GM21367 (cell line): ENCODE measurements at regions not wholly inside any gene's neighbourhood (a gene's known extent, or its start where the extent isn't known, plus 50 kb on each side); places are given as distances from the start of the nearest gene placed in this dataset.
"Not testable (repeated sequence)": the region's sequence is repeated elsewhere in the genome, so short reads cannot be mapped to it uniquely, and the experiment has no call there.

Experiments
- ATAC-seq: cut with Tn5 transposase; IDR thresholded peaks from one replicate; pipeline ENCODE4 v1.9.1; 2021; ENCODE audit not compliant: unreplicated experiment

DNA sequence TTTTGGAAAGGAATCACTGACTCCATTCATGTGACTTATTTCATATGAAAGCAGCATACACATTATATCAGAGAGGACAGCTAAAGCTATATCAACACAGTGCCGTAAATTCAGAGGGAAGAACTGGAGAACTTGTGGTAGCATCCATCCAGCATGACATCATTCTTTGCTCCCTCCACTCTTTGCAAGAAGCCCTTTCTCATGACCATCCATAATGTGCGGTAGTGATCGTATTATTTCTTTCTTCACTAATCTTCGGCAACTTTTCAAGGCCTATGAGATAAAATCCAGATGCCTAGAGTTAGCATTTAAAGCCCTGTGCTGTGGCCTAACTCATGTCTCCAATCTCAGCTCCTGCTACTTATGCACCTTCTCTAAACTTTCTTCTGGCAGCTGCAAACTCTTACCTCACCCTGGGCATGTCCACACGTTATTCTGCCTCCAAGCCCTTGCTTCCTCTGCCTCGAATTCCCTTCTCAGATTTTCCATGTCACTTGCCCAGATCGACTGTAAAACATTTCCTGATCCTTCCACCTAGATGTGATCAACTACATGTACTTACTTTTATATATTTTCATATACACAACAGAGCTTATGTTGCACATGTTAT is 307.3 kb upstream of the SGCD start:
- ATAC-seq, result no peak

DNA sequence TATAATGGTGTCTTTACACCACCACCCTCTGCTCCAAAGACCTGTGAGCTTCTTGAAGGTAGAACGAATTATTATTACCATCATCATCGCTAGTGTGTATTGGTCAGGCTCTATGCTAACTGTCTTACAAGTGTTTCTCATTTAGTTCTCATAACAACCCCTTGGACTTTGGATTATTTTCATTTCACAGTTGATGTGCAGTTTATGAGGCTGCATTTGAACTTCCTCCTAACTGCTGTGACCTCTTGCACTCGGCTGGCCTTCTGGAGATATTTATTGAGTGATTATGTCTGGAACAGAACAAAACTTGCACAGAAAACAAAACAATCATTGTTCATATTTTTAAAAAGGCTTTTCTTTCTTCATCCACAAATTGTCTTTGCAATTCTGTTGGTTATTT is 306.3 kb upstream of the SGCD start:
- no peak for ATAC-seq

DNA sequence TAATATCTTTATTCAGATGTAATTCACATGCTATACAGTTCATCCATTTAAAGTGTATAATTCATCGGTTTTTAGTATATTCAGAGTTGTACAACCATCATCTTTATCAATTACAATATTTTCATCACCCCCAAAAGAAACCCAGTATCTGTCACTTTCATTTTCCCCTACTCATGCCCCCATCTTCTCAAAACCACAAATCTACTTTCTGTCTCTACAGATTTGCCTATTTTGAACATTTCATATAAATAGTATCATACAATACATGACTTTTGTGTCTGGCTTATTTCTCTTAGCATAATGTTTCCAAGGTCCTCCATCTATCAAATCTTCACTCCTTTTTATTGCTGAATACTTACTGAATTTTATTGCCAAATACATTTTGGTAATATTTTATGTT is 305.1 kb upstream of the SGCD start:
- peak; percentile 53 for ATAC-seq

DNA sequence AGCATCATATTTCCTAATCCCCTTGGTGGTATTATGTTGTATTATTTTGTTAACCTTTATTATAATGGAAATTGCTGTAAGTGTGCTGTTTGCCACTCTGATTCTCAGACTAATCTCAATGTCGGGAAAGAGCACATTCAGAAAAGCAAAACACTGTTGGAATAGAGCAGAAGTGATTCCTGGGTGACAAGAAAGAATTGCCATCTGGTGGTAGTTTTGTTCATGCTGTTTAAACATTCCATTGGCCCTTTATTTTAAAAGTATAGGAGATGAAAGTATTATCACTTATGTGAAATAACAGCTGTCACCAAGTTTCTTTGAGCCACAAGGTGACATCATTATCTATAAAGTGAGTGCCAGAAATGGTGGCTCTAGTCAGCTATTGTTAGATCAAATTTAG is 301.3 kb upstream of the SGCD start:
- ATAC-seq, result no peak

DNA sequence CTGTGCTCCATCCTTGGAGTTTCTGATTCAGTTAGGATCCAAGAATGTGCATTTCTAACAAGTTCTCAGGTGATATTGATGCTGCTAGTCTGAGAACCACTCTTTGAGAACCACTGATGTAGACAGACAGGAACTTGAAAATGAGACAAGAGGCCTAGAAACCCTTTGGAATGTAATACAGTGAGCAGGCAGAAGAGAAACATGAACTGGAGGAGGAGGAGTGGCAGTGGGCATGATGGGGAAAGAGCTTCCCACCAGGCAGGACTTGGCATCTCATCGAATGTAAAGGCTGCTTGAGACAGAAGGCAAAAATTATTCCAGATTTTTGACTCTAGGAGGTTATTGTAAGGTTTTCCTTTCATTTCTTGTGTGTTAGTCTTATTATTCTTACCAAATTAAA is 295.8 kb upstream of the SGCD start:
- ATAC-seq, result no peak

DNA sequence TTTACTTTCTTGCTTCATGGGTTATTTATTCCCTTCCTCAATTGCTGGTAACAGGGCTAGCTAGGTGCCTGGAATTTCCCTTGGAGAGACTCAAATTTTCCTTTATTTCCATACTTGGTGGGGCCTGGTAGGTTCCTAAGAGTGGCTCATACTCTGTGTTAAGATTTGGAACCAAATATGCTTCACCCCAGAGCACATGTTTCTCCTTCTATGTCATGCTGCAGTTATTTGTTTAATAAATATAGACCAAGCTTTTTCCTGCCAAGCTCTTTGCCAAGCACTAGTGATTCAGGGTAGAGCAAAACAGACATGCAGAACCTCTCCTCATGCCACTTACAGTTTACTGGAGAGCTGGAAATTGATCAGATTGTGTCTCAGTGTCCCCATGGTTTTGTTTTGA is 290.3 kb upstream of the SGCD start:
- ATAC-seq, result no peak

DNA sequence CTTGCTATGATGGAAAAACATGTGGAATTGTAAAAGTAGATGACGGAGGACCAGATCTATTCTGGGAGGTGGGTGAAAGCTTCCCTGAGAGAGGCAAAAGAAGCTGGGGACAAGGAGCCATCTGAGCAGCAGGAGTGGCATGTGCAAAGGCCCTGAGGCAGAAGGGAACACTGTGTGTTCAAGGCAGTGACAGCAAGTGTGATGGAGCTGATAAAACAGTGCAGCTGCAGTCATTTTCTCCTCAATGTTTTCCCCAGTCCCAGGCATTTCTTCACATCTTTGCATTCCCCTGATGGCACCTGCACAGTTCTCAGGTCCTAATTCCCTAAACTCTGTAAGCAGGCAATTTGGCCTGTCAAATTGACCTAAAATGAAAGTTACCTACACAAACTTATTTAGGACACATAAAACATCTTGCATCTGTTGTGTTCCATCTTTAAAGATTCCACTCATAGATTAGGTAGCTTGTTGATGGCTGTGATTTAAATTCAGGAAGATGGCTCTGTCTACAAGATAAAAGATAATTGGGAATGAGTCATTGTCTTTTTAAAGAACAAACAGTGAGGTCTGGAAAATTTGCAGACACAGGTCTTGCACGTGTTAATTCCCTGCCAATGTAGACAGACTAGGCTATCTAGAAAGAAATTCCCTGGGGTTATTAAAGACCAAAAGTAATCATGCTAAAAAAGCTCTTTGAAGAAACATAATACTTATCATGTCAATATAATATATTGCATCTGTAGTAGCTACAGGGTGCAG is 289.6 kb upstream of the SGCD start:
- ATAC-seq, result no peak

DNA sequence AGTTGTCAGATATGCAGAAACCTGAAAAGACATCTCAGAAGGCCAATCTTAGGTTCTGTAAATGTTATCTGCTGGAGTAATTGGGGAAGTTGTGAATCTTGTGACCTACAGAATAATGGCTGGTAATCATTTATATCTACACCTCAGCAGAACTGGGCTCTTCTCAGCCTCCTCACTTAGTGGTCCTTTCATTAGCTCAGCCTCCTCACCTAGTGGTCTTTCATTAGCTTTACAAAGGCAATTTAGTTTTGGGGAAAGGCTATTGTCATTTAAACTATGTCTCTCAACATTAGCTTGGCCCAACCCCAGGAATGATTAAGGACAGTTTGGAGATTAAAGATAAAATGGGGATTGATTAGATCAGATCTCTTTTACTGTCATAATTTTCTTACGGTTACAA is 284.2 kb upstream of the SGCD start:
- no peak for ATAC-seq

DNA sequence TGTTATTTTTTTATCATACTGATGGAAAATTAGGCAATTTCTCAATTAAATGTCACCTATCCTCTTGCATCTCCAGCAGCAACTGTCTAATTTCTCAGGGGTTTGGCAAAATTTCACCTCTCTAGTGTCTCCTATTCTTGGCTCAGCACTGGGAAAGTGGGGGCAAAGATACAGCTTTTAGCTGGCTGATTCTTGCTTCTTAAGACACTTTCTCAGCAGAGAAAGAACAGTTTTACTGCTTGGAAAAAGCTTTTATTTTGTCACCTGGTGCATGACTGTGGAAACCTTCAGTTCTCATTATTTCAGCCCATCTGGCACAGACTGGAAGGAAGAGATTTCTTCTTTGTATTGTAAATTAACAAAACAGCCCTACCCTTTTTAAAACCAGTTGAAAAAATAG is 283.6 kb upstream of the SGCD start:
- no peak for ATAC-seq

DNA sequence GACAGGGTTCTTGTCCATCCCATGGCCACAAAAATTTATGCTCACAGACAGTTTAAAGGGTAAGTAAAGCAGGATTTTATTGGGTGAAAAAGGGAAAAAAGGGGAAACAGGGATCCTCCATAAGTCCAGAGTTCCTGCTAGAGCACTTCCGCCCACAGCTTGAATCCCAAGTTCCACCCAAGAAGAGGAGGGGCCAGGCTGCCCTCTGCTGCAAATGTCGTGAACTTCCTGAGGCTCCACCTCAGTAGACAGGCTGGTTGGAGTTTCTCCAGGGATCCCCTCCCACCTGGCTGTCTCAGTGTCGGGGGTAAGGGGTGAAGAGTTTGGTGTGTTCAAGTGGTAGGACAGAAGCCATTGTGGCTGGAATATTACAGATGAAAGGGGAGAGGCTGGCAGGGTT is 275.0 kb upstream of the SGCD start:
- ATAC-seq, result no peak

DNA sequence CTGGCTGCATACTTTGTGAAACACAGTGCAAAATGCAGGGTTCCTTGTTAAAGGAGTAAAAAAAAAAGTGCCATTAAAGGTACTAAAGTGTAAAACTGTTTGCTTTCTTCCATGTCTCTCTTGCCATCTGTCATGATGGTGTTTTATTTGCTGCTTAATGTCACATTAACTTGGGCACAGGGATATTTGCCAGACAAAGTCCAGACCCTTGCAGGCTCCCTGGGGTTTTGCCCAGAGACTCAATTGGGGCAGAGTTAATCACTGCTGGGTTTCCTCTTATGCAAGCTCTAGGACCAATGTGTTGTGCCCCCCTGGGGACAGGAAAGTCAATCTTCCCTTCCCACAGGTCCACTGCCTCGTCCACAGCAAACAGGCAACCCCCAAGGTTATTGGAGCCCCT is 274.3 kb upstream of the SGCD start:
- no peak for ATAC-seq

DNA sequence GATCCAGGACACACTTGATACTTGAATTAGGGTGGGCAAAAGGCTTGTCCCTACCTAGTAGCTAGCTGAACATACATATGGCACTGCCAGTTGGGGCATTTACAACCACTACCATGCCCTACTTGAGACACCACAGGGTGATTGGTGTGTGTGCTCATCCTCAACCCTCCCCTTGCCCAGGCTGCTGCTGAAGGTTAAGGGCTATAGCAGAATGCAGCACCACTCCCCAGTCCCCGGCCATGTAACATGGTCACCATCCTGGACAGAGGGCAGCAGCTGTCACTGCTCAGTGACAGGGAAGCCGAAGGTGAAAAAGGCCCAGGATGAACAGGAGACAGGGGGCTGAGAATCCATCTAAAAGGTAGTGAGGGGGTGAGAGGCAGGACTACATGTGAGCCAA is 273.9 kb upstream of the SGCD start:
- ATAC-seq, result no peak

DNA sequence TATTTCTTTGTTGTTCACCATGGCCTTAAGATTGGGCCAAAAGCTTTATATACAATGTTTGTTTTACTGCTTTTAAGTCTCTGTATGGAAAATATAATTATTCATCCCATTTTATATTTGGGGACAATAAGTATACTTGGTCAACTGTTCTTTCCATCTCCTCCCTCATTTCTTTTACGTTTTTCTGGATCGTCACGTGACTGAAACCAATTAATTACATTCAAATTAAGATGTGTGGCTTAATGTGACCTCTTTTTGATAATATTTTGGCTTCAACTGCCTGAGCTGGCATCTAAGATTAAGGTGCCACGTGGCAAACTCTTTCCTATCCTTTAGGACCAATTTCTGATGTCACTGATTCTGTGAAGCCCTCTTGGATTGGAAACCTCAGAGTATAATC is 250.1 kb upstream of the SGCD start:
- ATAC-seq, result no peak

DNA sequence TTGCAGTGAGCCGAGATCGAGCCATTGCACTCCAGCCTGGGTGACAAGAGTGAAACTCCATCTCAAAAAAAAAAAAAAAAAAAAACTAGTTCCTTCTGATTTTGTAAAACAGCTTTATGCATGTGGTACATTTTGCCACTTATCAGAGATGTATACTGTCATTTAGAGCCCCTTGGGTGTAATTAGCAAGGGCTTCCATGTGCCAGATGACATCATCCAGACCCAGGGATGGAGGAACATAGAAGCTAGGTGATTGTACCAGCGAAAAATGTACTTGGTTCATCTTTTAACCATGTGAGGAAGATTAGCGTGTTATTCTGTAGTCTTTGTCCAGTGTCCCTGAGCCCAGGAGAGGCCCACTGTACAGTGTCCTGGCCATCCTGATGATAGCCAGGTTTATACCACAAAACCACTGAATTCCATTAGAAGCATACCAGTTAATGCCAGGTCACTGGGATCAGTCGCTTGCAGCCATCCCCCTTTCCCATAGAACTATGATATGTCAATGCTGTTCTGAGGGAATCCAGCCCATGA is 239.3 kb upstream of the SGCD start:
- ATAC-seq, result no peak

DNA sequence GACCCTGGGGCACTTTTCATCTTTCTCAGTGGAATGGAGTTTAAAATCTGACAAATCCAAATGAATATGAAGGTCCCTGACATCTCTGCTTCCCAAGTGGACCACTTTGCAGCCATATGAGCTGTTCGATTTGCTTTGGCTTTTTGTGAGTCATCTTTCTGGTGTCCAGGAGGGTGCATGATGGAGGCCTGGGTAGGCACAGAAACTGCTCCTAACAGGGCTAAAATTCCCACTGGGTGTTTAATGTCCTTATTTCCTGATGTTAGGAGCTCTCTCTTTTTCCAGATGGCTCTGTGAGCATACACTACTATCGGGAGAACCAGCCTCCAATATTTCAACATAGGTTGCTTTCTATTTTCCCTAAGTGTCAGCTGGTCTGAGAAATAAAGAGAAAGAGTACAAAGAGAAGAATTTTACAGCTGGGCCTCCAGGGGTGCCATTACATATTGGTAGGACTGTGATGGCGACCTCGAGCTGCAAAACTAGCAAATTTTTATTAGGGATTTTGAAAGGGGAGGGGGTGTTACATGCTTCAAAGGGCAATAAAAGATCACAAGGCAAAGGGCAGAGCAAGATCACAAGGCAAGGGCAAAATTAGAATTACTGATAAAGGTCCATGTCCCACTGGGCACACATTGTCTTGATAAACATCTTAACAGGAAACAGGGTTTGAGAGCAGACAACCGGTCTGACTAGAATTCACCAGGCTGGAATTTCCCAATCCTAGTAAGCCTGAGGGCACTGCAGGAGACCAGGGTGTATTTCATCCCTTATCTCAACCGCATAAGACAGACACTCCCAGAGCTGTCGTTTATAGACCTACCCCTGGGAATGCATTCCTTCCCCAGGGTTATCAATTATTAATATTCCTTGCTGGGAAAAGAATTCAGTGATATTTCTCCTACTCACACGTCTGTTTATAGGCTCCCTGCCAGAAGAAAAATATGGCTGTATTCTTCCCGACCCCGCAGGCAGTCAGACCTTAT is 236.7 kb upstream of the SGCD start:
- ATAC-seq, result not testable (repeated sequence)

DNA sequence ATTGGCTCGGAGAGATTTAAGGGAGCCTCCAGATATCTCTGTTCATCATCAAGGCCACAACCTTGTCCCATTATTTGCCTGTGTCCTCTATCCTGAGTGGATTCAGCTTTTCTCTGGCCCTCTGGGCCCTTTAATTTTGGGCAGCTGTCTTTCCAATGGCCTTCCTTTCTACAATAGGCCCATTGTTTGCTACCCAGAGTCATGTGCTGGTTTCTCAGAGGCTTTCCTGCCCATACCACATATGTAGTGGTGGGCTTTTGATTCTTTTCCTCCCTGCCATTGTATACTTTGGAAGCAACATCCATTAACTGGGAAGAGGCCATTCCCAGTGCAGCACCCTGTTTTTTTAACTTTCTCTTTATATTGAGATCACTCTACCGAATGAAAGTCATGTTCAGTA is 233.9 kb upstream of the SGCD start:
- no peak for ATAC-seq

DNA sequence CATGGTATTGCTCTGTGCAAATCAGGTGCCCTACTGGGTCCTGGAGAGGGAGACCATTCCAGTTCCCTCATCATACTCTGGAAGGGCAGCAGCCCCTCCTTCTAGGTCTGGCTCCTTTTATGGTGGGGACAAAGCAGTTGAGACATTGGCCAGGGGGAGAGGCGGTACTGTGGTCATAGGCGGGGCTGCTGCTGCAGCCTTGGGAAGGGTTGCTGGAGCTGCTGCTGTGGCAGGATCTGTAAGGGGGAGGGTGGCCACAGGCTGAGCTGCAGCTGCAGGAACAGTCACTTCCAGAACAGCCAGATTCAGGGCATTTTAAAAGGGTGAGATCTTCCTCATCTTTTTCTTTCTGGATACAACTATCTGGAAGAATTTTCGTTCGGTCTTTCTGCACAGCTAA is 233.0 kb upstream of the SGCD start:
- ATAC-seq, result no peak

DNA sequence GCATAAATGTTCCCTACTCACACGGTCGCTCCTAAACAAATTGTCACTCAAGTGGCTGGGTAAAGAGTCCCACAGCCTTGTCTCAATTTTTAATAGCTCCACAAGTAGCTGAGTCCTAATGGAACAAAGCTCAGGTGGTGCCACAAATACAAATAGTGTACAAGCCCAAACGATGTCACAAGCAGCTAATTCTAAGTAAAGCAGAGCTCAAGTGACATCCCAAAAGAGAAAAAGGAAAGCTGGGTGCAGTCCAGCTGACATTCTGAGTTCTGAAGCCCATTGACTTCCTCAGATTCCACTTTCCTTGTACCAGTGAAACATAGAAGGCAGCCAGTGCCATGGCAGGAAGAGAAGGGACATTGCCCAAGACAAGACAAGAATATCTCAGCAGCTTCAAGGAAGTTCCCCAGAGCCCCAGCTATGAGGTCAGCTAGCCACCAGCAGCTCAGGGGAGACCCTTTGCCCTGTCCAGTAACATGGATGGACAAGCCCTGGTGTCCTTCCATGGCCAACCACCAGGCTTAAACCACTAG is 231.2 kb upstream of the SGCD start:
- ATAC-seq, result no peak

DNA sequence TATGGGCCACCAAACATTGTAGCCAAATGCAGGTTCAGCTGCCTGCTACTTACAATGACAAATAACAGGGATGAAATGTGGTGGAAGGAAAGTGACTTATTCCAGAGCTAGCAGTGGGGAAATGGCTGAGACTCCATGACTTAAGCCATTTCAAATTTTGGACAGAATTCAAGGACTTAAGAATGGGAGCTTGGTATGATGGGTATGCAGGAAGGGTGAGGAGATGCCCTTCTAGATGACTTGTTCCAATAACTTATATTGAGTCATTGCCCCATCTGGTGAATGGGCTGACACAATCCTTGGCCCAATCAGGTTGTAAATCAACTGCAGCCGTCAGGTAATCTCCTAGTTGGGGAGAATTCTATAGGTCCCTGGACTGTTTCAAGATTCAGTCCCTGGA is 230.7 kb upstream of the SGCD start:
- ATAC-seq, result no peak

DNA sequence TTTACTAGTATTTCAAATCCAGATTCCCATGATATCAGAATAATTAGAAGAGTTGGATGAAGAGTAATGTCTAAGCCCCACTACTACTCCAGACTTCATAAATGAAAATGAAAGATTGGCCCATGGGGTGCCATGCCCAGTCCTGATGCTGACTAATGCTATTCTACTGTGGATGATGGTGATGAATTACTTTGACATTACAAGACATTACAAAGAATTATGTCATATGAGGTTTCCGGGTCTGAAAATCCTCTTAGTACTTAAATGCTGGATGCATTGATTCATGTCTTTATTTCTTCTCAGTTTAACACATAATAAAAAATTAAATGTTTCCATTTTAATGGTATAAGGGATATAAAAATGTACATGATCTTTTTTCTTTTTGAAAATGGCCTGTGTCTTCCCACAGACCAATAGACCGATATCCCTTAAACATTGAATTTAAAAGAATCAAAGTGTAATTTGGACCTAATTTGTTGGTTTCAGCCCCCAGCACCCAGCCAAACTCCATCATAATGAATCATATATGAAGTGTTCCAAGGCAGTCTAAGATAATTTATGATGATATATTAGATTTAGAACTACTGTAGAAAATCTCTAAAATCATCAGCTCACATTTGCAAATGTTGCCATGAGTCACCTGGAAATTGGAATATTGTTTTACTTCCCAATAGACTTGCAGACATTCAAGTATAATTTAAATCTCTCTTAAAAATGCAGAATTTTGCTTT is 223.6 kb upstream of the SGCD start:
- ATAC-seq, result no peak
